GM12874 (cell line): ENCODE measurements at regions not wholly inside any gene's neighbourhood (a gene's known extent, or its start where the extent isn't known, plus 50 kb on each side); places are given as distances from the start of the nearest gene placed in this dataset.

Experiments
- TF ChIP-seq, protein P1 (sequence below): IDR thresholded peaks from 2 replicates; pipeline ENCODE4 v1.5.1; 2011; ENCODE audit warnings: low read depth, mild to moderate bottlenecking, control low read depth, low read length, moderate library complexity; ENCODE audit not compliant: insufficient read depth

- TF ChIP-seq, protein P1, sequence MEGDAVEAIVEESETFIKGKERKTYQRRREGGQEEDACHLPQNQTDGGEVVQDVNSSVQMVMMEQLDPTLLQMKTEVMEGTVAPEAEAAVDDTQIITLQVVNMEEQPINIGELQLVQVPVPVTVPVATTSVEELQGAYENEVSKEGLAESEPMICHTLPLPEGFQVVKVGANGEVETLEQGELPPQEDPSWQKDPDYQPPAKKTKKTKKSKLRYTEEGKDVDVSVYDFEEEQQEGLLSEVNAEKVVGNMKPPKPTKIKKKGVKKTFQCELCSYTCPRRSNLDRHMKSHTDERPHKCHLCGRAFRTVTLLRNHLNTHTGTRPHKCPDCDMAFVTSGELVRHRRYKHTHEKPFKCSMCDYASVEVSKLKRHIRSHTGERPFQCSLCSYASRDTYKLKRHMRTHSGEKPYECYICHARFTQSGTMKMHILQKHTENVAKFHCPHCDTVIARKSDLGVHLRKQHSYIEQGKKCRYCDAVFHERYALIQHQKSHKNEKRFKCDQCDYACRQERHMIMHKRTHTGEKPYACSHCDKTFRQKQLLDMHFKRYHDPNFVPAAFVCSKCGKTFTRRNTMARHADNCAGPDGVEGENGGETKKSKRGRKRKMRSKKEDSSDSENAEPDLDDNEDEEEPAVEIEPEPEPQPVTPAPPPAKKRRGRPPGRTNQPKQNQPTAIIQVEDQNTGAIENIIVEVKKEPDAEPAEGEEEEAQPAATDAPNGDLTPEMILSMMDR: no peak
These were observed 115.1 kb downstream of the TPRA1 start for GRCh38 chr3:127475391-127475790.

DNA sequence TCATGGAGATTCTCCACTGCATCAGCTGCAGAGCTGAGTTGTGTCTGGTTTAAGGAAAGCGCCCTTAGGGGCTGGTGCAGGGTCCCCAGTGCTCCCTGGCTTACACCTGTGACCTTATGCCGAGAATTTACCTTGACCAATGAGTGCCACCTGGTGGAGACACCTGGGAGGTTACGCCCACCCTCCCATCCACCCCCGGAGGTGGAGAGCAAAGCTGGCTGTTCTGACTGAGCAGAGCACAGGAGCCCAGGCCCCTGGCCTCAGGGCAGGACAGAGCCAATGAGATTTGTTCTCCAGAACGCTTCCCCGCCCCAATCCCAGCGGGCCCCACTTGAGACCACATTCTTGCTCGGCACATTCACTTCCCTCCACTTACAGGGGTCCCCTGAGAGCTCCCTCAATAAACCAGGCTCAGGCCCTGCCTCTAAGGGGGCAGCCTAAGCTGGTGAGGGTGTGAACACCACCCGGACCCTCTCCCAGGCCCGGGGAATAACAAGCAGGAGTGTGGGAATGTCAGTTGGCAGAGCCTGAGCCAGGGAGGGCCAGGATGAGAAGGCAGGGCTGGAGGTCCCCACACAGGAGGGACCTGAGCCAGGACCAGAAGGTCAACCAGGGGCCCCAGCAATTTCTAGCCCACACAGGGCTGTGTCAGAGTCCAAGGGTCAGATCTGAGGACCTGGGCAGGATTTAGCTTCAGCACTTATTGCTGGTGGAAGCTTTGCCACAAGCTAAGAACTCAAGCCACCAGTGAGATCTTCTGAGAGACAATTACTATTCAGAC lies 117.1 kb downstream of the TPRA1 start:
- TF ChIP-seq, protein P1: peak; percentile 44; the same call in 1 of the 2 replicates

DNA sequence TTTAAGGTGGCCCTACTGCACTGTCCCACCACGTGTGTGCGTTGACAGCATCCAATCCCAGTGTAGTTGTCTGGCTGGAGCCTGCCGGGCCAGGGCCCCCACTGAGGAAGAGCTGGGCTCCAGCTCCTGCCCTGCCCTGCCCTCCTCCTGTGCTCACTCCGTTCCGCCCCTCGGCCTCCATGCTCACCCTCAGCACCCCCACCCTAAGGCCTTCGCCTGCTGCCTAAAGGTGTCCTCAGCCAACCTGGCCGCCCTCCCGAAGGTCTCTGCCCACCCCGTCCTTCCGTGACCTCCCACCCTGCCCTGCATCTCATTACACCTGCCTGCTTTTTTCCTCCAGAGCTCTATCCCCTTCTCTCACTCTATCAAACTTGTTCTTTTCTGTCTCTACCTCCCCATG lies 118.0 kb downstream of the TPRA1 start:
- TF ChIP-seq, protein P1: no peak

GRCh38 chr3:127471142-127471541 lies 119.4 kb downstream of the TPRA1 start:
- TF ChIP-seq, protein P1: no peak

- TF ChIP-seq, protein P1: no peak
These were observed 120.8 kb downstream of the TPRA1 start for GRCh38 chr3:127469760-127470159.

GRCh38 chr3:127467391-127467790 lies 123.1 kb downstream of the TPRA1 start:
- TF ChIP-seq, protein P1: no peak

GRCh38 chr3:127464642-127465041 lies 125.9 kb downstream of the TPRA1 start:
- TF ChIP-seq, protein P1: no peak
